ENCODE measurements at regions not wholly inside any gene's neighbourhood (a gene's known extent, or its start where the extent isn't known, plus 50 kb on each side); places are given as distances from the start of the nearest gene placed in this dataset.

DNA sequence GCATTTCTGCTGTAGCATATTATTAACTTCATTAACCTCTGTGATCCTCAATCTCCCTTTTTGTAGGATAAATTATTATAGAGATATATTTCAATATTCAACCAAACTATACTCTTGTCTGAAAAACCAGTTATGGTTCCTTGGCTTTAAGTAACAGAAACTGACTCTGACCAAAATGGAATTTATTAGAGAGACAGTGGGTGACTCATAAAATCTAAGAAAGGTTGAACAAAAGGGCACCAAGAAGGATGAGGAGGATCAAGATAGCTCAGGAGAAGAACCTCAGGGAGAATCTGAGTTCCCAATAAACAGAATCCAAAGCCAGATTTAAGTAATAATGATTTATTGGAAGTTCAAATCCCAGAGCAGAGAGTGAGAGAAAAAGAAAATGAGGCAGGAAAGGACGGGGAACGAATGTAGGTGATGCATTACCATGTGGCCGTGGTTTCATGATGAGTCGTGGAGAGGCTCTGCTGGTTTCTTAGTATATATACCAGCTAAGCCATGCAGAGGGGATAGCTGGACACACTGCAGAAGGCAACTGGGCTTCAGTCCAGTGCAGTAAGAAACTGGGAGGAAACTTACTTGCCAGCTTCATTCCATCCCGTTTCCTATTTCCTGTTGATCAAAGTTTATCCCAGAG, 151.5 kb upstream of the GOT2 start:
- no peaks in the 10 kb centered on the region for H3F3A ChIP-seq (ENCODE audit: control insufficient read depth, insufficient read depth)
- H4K20me1 ChIP-seq (ENCODE audit: control insufficient read depth, insufficient read depth, low read depth, low read length): no peaks in the 10 kb centered on the region
- no peak overlapping the region for H3K4me2 ChIP-seq (ENCODE audit: low read length)
- H3K9me2 ChIP-seq (replicated peaks; ENCODE audit: control insufficient read depth, low read length): no peaks in the 10 kb centered on the region
- H3K79me2 ChIP-seq (ENCODE audit: control insufficient read depth, low read length): no peaks in the 10 kb centered on the region
- TF ChIP-seq, protein P1, sequence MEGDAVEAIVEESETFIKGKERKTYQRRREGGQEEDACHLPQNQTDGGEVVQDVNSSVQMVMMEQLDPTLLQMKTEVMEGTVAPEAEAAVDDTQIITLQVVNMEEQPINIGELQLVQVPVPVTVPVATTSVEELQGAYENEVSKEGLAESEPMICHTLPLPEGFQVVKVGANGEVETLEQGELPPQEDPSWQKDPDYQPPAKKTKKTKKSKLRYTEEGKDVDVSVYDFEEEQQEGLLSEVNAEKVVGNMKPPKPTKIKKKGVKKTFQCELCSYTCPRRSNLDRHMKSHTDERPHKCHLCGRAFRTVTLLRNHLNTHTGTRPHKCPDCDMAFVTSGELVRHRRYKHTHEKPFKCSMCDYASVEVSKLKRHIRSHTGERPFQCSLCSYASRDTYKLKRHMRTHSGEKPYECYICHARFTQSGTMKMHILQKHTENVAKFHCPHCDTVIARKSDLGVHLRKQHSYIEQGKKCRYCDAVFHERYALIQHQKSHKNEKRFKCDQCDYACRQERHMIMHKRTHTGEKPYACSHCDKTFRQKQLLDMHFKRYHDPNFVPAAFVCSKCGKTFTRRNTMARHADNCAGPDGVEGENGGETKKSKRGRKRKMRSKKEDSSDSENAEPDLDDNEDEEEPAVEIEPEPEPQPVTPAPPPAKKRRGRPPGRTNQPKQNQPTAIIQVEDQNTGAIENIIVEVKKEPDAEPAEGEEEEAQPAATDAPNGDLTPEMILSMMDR (IDR thresholded peaks at IDR 0.05; ENCODE audit: low read depth, low read length, poor library complexity, severe bottlenecking): no peak
- peaks cover 6% of the 10 kb centered on the region; the same call in 1 of the 2 replicates for H3K4me1 ChIP-seq (ENCODE audit: control insufficient read depth, low read length)
- H3K9me3 ChIP-seq (ENCODE audit: control insufficient read depth, insufficient read depth, low read length): no peaks in the 10 kb centered on the region
- H3K27me3 ChIP-seq (ENCODE audit: control insufficient read depth, low read length): no peaks in the 10 kb centered on the region
- H3K36me3 ChIP-seq (ENCODE audit: control insufficient read depth, low read length): no peaks in the 10 kb centered on the region
- no peak overlapping the region for H3K27ac ChIP-seq (ENCODE audit: low read depth, low read length)
- H3K4me3 ChIP-seq (ENCODE audit: low read length): no peak overlapping the region

DNA sequence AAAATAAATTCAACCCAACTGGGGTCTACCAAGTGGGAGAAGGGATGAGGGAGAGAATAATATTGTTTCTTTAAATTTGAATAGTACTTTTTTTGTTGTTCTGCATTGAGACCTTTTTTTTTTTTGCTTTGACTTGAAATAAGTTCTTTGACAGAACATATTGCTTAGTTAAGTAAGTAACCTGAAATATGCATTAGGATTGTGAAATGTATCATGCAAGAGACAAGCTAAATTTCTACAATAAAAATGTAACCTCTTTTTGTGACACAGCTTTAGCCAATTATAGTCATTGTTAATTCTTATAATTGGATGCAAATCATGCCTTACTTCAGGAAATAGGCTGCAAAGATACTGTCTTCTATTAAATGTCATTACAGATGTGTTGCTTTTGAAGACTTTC, 150.0 kb upstream of the GOT2 start:
- Histone ChIP-seq H3F3A (ENCODE audit: control insufficient read depth, insufficient read depth) (no peaks in the 10 kb centered on the region), H3K9me2 (replicated peaks; ENCODE audit: control insufficient read depth, low read length) (no peaks in the 10 kb centered on the region), H3K79me2 (ENCODE audit: control insufficient read depth, low read length) (no peaks in the 10 kb centered on the region), H3K27ac (ENCODE audit: low read depth, low read length) (no peak overlapping the region), H3K4me2 (ENCODE audit: low read length) (no peak overlapping the region), H3K4me1 (ENCODE audit: control insufficient read depth, low read length) (peaks cover 6% of the 10 kb centered on the region; the same call in 1 of the 2 replicates), H4K20me1 (ENCODE audit: control insufficient read depth, insufficient read depth, low read depth, low read length) (no peaks in the 10 kb centered on the region), H3K9me3 (ENCODE audit: control insufficient read depth, insufficient read depth, low read length) (no peaks in the 10 kb centered on the region), H3K4me3 (ENCODE audit: low read length) (no peak overlapping the region), H3K36me3 (ENCODE audit: control insufficient read depth, low read length) (no peaks in the 10 kb centered on the region), H3K27me3 (ENCODE audit: control insufficient read depth, low read length) (no peaks in the 10 kb centered on the region)
- TF ChIP-seq, protein P1 (IDR thresholded peaks at IDR 0.05; ENCODE audit: low read depth, low read length, poor library complexity, severe bottlenecking): no peak
- TF ChIP-seq EZH2phosphoT487 (IDR thresholded peaks at IDR 0.05; ENCODE audit: borderline replicate concordance, low read length): no peak

DNA sequence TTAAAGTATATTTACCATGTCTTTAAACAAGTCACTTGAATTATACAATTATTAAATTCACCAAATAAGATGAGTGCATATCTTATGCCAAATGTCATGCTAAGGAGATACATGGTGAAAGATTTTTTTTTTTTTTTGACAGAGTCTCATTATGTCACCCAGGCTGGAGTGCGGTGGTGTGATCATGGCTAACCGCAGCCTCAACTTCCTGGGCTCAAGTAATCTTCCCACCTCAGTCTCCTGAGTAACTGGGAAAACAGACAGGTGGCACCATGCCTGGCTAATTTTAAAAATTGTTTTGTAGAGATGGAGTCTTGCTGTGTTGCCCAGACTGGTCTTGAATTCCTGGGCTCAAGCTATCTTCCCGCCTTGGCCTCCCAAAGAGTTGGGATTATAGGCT, 149.0 kb upstream of the GOT2 start:
- H3K4me2 ChIP-seq (ENCODE audit: low read length): no peak overlapping the region
- no peaks in the 10 kb centered on the region for H3K27me3 ChIP-seq (ENCODE audit: control insufficient read depth, low read length)
- TF ChIP-seq, protein P1 (IDR thresholded peaks at IDR 0.05; ENCODE audit: low read depth, low read length, poor library complexity, severe bottlenecking): no peak
- no peak for TF ChIP-seq EZH2phosphoT487 (IDR thresholded peaks at IDR 0.05; ENCODE audit: borderline replicate concordance, low read length)
- H3F3A ChIP-seq (ENCODE audit: control insufficient read depth, insufficient read depth): no peaks in the 10 kb centered on the region
- no peak overlapping the region for H3K27ac ChIP-seq (ENCODE audit: low read depth, low read length)
- H3K79me2 ChIP-seq (ENCODE audit: control insufficient read depth, low read length): no peaks in the 10 kb centered on the region
- no peaks in the 10 kb centered on the region for H3K9me3 ChIP-seq (ENCODE audit: control insufficient read depth, insufficient read depth, low read length)
- H3K4me3 ChIP-seq (ENCODE audit: low read length): no peak overlapping the region
- H4K20me1 ChIP-seq (ENCODE audit: control insufficient read depth, insufficient read depth, low read depth, low read length): no peaks in the 10 kb centered on the region
- no peaks in the 10 kb centered on the region for H3K9me2 ChIP-seq (replicated peaks; ENCODE audit: control insufficient read depth, low read length)
- H3K36me3 ChIP-seq (ENCODE audit: control insufficient read depth, low read length): no peaks in the 10 kb centered on the region
- peaks cover 6% of the 10 kb centered on the region; the same call in 1 of the 2 replicates for H3K4me1 ChIP-seq (ENCODE audit: control insufficient read depth, low read length)

All from DOHH2 (cell line).